HG03097 (cell line): ENCODE measurements at regions not wholly inside any gene's neighbourhood (a gene's known extent, or its start where the extent isn't known, plus 50 kb on each side); places are given as distances from the start of the nearest gene placed in this dataset.

Source experiments
- ATAC-seq: cut with Tn5 transposase; IDR thresholded peaks from one replicate; pipeline ENCODE4 v1.9.1; 2021; ENCODE audit not compliant: unreplicated experiment, low FRiP score

GRCh38 chr4:156656896-156657295 lies 314.7 kb downstream of the PDGFC start:
- no peak for ATAC-seq

- no peak for ATAC-seq
Measured at GRCh38 chr4:156654410-156654809, 317.2 kb downstream of the PDGFC start.

- no peak for ATAC-seq
Measured at GRCh38 chr4:156643826-156644225, 327.8 kb downstream of the PDGFC start.

GRCh38 chr4:156642161-156642560 lies 329.4 kb downstream of the PDGFC start:
- no peak for ATAC-seq

GRCh38 chr4:156638925-156639605 lies 332.5 kb downstream of the PDGFC start:
- no peak for ATAC-seq

- ATAC-seq, result no peak
Measured at GRCh38 chr4:156638334-156638733, 333.3 kb downstream of the PDGFC start.

GRCh38 chr4:156636381-156636780 lies 335.2 kb downstream of the PDGFC start:
- ATAC-seq, result no peak

GRCh38 chr4:156635051-156635450 lies 336.5 kb downstream of the PDGFC start:
- ATAC-seq, result no peak

- no peak for ATAC-seq
Measured at GRCh38 chr4:156634612-156635011, 337.0 kb downstream of the PDGFC start.

GRCh38 chr4:156633847-156634246 lies 337.8 kb downstream of the PDGFC start:
- no peak for ATAC-seq

GRCh38 chr4:156628858-156629257 lies 342.7 kb downstream of the PDGFC start:
- no peak for ATAC-seq

GRCh38 chr4:156623376-156623775 lies 348.2 kb downstream of the PDGFC start:
- no peak for ATAC-seq

- no peak for ATAC-seq
Measured at GRCh38 chr4:156620786-156621185, 350.8 kb downstream of the PDGFC start.

- ATAC-seq, result no peak
Measured at GRCh38 chr4:156619154-156619934, 352.3 kb downstream of the PDGFC start.

GRCh38 chr4:156615066-156615531 lies 356.5 kb downstream of the PDGFC start:
- ATAC-seq, result no peak

- no peak for ATAC-seq
Measured at GRCh38 chr4:156614536-156614935, 357.1 kb downstream of the PDGFC start.

GRCh38 chr4:156609421-156609820 lies 362.2 kb downstream of the PDGFC start:
- no peak for ATAC-seq

GRCh38 chr4:156608651-156609050 lies 362.9 kb downstream of the PDGFC start:
- ATAC-seq, result no peak

GRCh38 chr4:156607478-156607857 lies 364.1 kb downstream of the PDGFC start:
- no peak for ATAC-seq

- no peak for ATAC-seq
Measured at GRCh38 chr4:156606554-156607477, 364.8 kb downstream of the PDGFC start.

- no peak for ATAC-seq
Measured at GRCh38 chr4:156598138-156598681, 373.4 kb downstream of the PDGFC start.
